ENCODE measurements at regions not wholly inside any gene's neighbourhood (a gene's known extent, or its start where the extent isn't known, plus 50 kb on each side); places are given as distances from the start of the nearest gene placed in this dataset.

GRCh38 chr7:85239109-85239508 is 52.3 kb upstream of the SEMA3D start:
- TF ChIP-seq, protein P1, sequence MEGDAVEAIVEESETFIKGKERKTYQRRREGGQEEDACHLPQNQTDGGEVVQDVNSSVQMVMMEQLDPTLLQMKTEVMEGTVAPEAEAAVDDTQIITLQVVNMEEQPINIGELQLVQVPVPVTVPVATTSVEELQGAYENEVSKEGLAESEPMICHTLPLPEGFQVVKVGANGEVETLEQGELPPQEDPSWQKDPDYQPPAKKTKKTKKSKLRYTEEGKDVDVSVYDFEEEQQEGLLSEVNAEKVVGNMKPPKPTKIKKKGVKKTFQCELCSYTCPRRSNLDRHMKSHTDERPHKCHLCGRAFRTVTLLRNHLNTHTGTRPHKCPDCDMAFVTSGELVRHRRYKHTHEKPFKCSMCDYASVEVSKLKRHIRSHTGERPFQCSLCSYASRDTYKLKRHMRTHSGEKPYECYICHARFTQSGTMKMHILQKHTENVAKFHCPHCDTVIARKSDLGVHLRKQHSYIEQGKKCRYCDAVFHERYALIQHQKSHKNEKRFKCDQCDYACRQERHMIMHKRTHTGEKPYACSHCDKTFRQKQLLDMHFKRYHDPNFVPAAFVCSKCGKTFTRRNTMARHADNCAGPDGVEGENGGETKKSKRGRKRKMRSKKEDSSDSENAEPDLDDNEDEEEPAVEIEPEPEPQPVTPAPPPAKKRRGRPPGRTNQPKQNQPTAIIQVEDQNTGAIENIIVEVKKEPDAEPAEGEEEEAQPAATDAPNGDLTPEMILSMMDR (IDR thresholded peaks at IDR 0.05) = no peak
- intact Hi-C loops (cut with DNase I) = no loop called here
- no peak for ATAC-seq

DNA sequence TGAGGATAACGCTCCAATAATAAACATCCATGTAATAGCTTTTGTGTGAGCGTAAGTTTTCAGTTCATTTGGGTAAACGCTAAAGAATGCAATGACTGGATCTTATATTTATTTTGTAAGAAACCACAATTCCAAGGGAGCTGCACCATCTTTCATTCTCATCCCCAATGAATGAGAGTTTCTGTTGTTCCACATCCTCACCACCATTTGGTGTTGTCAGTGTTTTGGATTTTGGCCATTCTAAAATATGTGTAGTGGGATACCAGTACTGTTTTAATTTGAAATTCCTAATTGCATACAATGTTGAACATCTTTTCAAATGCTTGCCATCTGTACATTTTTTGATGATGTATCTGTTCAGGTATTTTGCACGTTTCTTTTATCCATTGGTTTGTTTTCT is 50.9 kb upstream of the SEMA3D start:
- Histone ChIP-seq H3K27me3 (no peaks in the 10 kb centered on the region), H3K9me3 (no peaks in the 10 kb centered on the region), H3K36me3 (no peaks in the 10 kb centered on the region), H3K4me3 (no peak overlapping the region), H3K4me1 (no peaks in the 10 kb centered on the region), H3K27ac (no peak overlapping the region)
- DNase-seq (no peak), ATAC-seq (no peak)
- intact Hi-C loops (cut with DNase I) = no loop called here
- TF ChIP-seq, protein P1 (IDR thresholded peaks at IDR 0.05) = no peak

More at GRCh38 chr7:85239109-85239508, 52.3 kb upstream of the SEMA3D start:
- Histone ChIP-seq H3K27me3 (no peaks in the 10 kb centered on the region), H3K4me3 (no peak overlapping the region), H3K4me1 (no peaks in the 10 kb centered on the region), H3K36me3 (no peaks in the 10 kb centered on the region), H3K9me3 (no peaks in the 10 kb centered on the region), H3K27ac (no peak overlapping the region)
- DNase-seq = no peak
